HL-60 (cell line): ENCODE measurements at regions not wholly inside any gene's neighbourhood (a gene's known extent, or its start where the extent isn't known, plus 50 kb on each side); places are given as distances from the start of the nearest gene placed in this dataset.

Experiments used
- TF ChIP-seq, protein P1 (sequence below): IDR thresholded peaks from 2 replicates; pipeline ENCODE4 v1.6.1; 2012; ENCODE audit warnings: low read depth; ENCODE audit not compliant: insufficient replicate concordance
- TF ChIP-seq, protein P2 (sequence below): IDR thresholded peaks from one replicate; pipeline ENCODE4 v1.5.1; 2011; ENCODE audit warnings: low read length, control low read depth, inconsistent platforms; ENCODE audit not compliant: insufficient read depth

DNA sequence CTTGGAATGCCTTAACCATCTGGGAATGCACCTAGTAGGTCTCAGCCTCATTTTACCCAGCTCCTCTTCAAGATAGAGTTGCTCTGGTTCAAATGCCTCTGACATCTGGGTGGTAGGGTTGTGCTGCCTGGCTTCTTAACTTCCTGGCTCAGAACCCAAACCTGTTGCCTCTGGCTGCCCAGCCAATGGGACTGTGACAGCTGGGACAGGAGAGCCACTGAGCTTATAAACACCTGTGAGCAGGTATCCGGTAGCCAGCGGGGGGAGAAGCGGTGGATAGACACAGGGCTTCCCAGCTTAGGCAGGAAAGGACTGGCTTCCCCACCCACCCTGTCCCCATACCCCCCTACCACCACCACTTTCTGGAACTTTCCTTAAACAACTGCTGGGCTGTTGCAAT lies 115.8 kb upstream of the CARD11 start:
- TF ChIP-seq, protein P1, sequence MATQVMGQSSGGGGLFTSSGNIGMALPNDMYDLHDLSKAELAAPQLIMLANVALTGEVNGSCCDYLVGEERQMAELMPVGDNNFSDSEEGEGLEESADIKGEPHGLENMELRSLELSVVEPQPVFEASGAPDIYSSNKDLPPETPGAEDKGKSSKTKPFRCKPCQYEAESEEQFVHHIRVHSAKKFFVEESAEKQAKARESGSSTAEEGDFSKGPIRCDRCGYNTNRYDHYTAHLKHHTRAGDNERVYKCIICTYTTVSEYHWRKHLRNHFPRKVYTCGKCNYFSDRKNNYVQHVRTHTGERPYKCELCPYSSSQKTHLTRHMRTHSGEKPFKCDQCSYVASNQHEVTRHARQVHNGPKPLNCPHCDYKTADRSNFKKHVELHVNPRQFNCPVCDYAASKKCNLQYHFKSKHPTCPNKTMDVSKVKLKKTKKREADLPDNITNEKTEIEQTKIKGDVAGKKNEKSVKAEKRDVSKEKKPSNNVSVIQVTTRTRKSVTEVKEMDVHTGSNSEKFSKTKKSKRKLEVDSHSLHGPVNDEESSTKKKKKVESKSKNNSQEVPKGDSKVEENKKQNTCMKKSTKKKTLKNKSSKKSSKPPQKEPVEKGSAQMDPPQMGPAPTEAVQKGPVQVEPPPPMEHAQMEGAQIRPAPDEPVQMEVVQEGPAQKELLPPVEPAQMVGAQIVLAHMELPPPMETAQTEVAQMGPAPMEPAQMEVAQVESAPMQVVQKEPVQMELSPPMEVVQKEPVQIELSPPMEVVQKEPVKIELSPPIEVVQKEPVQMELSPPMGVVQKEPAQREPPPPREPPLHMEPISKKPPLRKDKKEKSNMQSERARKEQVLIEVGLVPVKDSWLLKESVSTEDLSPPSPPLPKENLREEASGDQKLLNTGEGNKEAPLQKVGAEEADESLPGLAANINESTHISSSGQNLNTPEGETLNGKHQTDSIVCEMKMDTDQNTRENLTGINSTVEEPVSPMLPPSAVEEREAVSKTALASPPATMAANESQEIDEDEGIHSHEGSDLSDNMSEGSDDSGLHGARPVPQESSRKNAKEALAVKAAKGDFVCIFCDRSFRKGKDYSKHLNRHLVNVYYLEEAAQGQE, result no peak
- TF ChIP-seq, protein P2, sequence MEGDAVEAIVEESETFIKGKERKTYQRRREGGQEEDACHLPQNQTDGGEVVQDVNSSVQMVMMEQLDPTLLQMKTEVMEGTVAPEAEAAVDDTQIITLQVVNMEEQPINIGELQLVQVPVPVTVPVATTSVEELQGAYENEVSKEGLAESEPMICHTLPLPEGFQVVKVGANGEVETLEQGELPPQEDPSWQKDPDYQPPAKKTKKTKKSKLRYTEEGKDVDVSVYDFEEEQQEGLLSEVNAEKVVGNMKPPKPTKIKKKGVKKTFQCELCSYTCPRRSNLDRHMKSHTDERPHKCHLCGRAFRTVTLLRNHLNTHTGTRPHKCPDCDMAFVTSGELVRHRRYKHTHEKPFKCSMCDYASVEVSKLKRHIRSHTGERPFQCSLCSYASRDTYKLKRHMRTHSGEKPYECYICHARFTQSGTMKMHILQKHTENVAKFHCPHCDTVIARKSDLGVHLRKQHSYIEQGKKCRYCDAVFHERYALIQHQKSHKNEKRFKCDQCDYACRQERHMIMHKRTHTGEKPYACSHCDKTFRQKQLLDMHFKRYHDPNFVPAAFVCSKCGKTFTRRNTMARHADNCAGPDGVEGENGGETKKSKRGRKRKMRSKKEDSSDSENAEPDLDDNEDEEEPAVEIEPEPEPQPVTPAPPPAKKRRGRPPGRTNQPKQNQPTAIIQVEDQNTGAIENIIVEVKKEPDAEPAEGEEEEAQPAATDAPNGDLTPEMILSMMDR, result no peak
